Stromal cell of bone marrow (primary cell): ENCODE measurements at regions not wholly inside any gene's neighbourhood (a gene's known extent, or its start where the extent isn't known, plus 50 kb on each side); places are given as distances from the start of the nearest gene placed in this dataset.
"Not testable (repeated sequence)": the region's sequence is repeated elsewhere in the genome, so short reads cannot be mapped to it uniquely, and the experiment has no call there.

Experiments
- DNase-seq: peaks from one replicate; pipeline ENCODE4 v3.0.0-alpha.2; 2012; ENCODE audit warnings: low read depth

GRCh38 chr4:167939863-167940616 lies 152.3 kb upstream of the ANXA10 start:
- DNase-seq, result peak; percentile 19

DNA sequence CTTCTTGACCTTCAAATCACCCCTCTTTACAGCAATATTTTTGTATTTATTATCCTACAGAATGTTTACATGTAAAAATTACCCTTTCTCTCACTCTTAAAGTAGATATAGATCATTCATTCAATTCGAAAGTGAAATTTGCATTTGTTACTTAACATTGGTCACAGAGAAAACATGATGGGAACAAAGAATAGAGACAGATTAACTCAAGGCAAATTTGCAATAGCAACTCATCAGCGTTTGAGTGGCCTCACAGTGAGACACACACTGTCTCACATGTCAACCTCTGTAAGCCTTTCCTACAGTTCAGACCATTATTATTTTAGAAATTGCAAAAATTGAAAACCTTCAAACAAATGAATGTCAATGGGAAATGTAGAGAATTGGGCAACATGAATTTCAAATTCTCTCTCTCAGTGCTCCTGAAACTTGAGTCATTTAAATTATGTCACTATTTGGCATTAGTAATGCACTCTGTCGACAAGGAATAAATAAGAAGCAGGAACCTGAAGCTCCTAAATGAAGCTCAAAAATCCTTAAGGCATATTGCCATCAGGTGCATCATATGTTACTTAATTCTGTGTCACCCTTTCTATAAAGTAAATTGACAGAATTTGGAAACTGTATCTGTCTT lies 148.3 kb upstream of the ANXA10 start:
- no peak for DNase-seq

GRCh38 chr4:167944721-167945120 lies 147.6 kb upstream of the ANXA10 start:
- DNase-seq, result no peak

DNA sequence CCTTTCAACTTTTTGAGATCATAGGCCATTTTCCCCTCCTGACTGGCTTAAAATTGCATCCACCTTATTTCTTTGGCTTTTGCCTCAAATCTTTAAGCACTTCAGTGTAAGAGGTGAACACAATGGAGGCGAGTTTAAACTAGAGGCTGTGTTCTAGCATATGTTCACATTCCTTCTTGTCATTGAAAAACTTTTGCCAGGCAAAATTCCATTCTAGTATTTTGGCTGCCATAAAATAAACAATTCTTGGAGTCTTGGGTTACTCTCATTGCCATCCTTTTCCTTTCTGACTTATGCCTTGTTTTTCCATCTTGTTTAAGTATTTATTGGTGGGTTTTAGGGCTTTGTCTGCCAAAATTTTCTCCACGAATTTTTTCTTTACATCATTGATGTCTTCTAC lies 137.3 kb upstream of the ANXA10 start:
- no peak for DNase-seq

- no peak for DNase-seq
Observed at GRCh38 chr4:167956676-167957075, 135.7 kb upstream of the ANXA10 start.

GRCh38 chr4:167964766-167965373 lies 127.5 kb upstream of the ANXA10 start:
- no peak for DNase-seq

DNA sequence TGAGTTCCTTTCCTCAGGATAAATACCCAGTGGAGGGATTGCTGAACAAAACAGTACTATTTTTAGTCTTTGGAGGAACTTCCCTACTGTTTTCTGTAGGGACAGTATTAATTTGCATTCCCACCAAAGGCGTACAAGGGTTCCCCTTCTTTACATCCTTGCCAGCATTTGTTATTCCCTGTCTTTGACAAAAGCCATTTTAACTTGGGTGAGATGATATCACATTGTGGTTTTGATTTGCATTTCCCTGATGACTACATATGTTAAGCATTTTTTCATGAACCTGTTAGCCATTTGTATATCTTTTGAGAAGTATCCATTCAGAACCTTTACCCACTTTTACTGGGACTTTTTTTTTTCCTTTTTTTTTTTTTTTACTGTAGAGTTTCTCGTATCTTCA lies 126.2 kb upstream of the ANXA10 start:
- DNase-seq, result no peak

DNA sequence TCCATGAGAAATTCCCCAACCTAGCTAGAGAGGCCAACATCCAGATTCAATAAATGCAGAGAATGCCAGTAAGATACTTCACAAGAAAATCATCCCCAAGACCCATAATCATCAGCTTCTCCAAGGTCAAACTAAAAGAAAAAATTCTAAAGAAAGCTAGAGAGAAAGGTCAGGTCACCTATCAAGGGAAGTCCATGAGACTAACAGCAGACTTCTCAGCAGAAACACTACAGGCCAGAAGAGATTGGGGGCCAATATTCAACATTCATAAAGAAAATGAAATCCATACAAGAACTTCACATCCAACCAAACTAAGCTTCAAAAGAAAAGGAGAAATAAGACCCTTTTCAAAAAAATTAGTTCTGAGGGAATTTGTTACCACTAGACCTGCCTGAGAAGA lies 118.8 kb upstream of the ANXA10 start:
- no peak for DNase-seq

DNA sequence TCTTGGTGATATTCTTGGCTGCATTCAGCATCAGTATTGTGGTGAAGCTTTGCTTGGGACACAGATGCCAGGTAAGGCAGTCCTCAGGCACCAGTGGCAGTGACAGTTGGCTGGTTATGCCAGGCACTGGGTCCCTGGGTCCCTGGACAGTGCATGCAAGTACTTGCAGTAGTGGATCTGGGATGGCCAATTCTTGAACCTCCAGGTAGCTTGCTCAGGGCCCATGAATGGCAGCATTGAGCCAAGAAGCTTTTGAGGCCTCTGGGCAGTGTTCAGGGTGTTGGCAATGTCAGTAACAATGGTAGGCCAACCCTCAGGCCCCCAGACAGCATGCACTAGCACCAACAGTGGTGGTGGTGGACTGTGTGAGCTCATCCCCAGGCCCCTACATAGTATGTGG lies 106.8 kb upstream of the ANXA10 start:
- no peak for DNase-seq

DNA sequence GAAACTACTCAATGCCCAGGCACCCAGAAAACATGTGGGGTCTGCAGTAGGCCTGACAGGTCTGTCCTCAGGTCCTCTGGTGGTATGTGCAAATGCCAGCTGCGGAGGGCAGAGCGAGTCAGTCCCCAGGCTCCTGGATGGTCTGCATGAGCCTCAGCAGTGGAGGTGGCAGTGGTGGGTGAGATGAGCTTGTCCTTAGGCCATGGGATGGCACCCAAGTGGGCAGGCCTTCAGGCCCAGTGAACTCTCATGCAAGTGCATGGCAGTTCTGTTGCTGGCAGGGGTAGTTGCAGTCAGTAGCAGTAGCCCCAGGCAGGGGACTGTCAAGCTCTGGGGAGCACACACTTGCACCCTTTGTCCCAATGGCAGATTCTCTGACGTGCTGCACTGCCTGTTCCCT lies 106.3 kb upstream of the ANXA10 start:
- no peak for DNase-seq

DNA sequence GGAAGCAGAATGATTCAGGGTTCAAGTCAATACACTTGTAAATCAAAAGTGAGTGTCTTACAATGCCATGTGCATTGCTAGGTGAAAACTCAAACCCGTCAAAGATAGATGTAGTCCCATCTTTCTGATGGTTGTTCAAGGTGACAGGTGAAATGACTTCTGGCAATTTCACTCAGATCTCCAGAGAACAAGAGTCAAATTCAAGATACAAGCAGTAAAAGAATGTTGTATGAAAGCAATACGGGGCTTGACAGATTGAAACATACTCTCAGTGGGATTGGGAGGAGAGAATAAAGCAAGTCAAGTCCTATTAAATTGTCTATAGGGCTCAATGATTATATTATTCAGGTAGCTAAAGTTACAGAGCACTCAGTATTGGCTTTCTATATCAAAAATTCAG lies 105.1 kb upstream of the ANXA10 start:
- no peak for DNase-seq

GRCh38 chr4:167989815-167990214 lies 102.5 kb upstream of the ANXA10 start:
- no peak for DNase-seq

DNA sequence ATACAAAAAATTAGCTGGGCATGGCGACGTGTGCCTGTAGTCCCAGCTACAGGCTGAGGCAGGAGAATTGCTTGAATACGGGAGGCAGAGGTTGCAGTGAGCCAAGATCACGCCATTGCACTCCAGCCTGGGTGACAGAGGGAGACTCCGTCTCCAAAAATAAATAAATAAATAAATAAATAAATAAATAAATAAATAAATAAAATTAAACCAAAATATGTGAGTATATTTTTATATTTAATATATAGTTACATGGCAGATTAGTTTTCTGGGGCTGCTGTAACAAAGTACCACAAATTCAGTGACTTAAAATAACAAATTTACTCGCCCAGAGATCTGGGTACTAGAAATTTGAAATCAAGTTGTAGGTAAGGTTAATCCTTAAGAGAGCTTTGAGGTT lies 84.2 kb upstream of the ANXA10 start:
- DNase-seq, result not testable (repeated sequence)

- DNase-seq, result peak; percentile 35
Observed at GRCh38 chr4:168019019-168019651, 73.2 kb upstream of the ANXA10 start.

DNA sequence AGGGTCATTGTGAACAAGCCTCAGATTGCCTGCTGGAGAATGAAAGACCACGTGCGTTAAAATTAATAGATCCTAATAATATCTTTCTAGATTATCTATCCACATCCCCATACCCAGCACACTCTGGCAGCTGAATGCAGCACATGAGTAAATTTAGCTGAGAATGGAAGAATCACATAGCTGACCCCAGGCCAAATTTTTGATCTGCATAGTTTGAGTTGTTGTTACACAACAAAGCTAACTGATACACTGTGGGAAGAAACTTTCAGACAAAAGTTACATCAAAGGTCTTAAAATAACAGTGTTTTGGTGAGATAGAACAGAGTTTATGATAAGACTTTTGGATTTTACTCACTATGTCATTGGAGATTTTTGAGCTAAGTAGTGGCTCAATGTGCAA lies 72.4 kb upstream of the ANXA10 start:
- DNase-seq, result no peak

- no peak for DNase-seq
Observed at GRCh38 chr4:168021666-168022065, 70.7 kb upstream of the ANXA10 start.

- no peak for DNase-seq
Observed at GRCh38 chr4:168028568-168028967, 63.8 kb upstream of the ANXA10 start.

- DNase-seq, result no peak
Observed at GRCh38 chr4:168028970-168029597, 63.3 kb upstream of the ANXA10 start.

GRCh38 chr4:168037676-168038075 lies 54.7 kb upstream of the ANXA10 start:
- DNase-seq, result no peak

GRCh38 chr4:168039593-168039992 lies 52.7 kb upstream of the ANXA10 start:
- DNase-seq, result no peak
